ENCODE measurements at regions not wholly inside any gene's neighbourhood (a gene's known extent, or its start where the extent isn't known, plus 50 kb on each side); places are given as distances from the start of the nearest gene placed in this dataset.

GRCh38 chr6:95286874-95287273, 290.5 kb upstream of the MANEA start:
- no peak for FAIRE-seq
- TF ChIP-seq POLR2AphosphoS5 (IDR thresholded peaks at IDR 0.05; ENCODE audit: low read depth, low read length): no peak
- no peak for TF ChIP-seq POU2F2 (IDR thresholded peaks at IDR 0.05; ENCODE audit: low read depth, low read length)
- no peak for TF ChIP-seq PAX5 (IDR thresholded peaks at IDR 0.05; ENCODE audit: insufficient read depth, low read length, severe bottlenecking)
- TF ChIP-seq SPI1 (IDR thresholded peaks at IDR 0.05; ENCODE audit: low read depth, low read length): no peak
- TF ChIP-seq POLR2A (IDR thresholded peaks at IDR 0.05; ENCODE audit: low read depth, low read length): no peak
- TF ChIP-seq TAF1 (IDR thresholded peaks at IDR 0.05; ENCODE audit: low read depth, low read length): no peak
- no peak for DNase-seq (ENCODE audit: insufficient read length, low spot score)

- FAIRE-seq (no peak), DNase-seq (ENCODE audit: insufficient read length, low spot score) (no peak)
- TF ChIP-seq POU2F2 (IDR thresholded peaks at IDR 0.05; ENCODE audit: low read depth, low read length): no peak
- no peak for TF ChIP-seq POLR2AphosphoS5 (IDR thresholded peaks at IDR 0.05; ENCODE audit: low read depth, low read length)
- TF ChIP-seq PAX5 (IDR thresholded peaks at IDR 0.05; ENCODE audit: insufficient read depth, low read length, severe bottlenecking): no peak
- no peak for TF ChIP-seq SPI1 (IDR thresholded peaks at IDR 0.05; ENCODE audit: low read depth, low read length)
- TF ChIP-seq POLR2A (IDR thresholded peaks at IDR 0.05; ENCODE audit: low read depth, low read length): no peak
- no peak for TF ChIP-seq TAF1 (IDR thresholded peaks at IDR 0.05; ENCODE audit: low read depth, low read length)
Measured at GRCh38 chr6:95288251-95288650, 289.1 kb upstream of the MANEA start.

GRCh38 chr6:95292011-95292410, 285.3 kb upstream of the MANEA start:
- FAIRE-seq (no peak), DNase-seq (ENCODE audit: insufficient read length, low spot score) (no peak)
- no peak for TF ChIP-seq POLR2A (IDR thresholded peaks at IDR 0.05; ENCODE audit: low read depth, low read length)
- TF ChIP-seq TAF1 (IDR thresholded peaks at IDR 0.05; ENCODE audit: low read depth, low read length): no peak
- no peak for TF ChIP-seq SPI1 (IDR thresholded peaks at IDR 0.05; ENCODE audit: low read depth, low read length)
- TF ChIP-seq PAX5 (IDR thresholded peaks at IDR 0.05; ENCODE audit: insufficient read depth, low read length, severe bottlenecking): no peak
- no peak for TF ChIP-seq POU2F2 (IDR thresholded peaks at IDR 0.05; ENCODE audit: low read depth, low read length)
- no peak for TF ChIP-seq POLR2AphosphoS5 (IDR thresholded peaks at IDR 0.05; ENCODE audit: low read depth, low read length)

DNA sequence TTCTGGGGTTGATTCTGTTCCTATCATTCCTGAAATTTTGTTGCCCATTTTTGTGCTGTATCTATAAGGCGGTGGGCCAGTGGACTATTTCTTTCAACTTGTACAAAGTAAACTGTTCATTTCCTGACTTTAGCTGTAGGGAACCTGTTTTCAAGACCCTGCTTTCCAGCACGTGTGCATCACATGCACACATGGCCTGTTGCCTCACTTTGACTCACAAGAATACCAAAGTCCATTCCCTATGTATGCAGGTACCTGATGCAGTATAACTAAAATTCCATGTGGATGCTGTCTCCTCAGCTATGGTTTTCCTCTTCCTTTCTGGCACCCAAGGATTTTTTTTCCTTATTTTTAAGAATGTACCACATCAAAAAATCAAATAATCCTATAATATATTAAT, 284.1 kb upstream of the MANEA start:
- no peak for DNase-seq (ENCODE audit: insufficient read length, low spot score)
- no peak for FAIRE-seq
- TF ChIP-seq POLR2A (IDR thresholded peaks at IDR 0.05; ENCODE audit: low read depth, low read length) (no peak), POLR2AphosphoS5 (IDR thresholded peaks at IDR 0.05; ENCODE audit: low read depth, low read length) (no peak), TAF1 (IDR thresholded peaks at IDR 0.05; ENCODE audit: low read depth, low read length) (no peak), PAX5 (IDR thresholded peaks at IDR 0.05; ENCODE audit: insufficient read depth, low read length, severe bottlenecking) (no peak), POU2F2 (IDR thresholded peaks at IDR 0.05; ENCODE audit: low read depth, low read length) (no peak), SPI1 (IDR thresholded peaks at IDR 0.05; ENCODE audit: low read depth, low read length) (no peak)

- FAIRE-seq (no peak), DNase-seq (ENCODE audit: insufficient read length, low spot score) (no peak)
- TF ChIP-seq POLR2AphosphoS5 (IDR thresholded peaks at IDR 0.05; ENCODE audit: low read depth, low read length) (no peak), POLR2A (IDR thresholded peaks at IDR 0.05; ENCODE audit: low read depth, low read length) (no peak), PAX5 (IDR thresholded peaks at IDR 0.05; ENCODE audit: insufficient read depth, low read length, severe bottlenecking) (no peak), POU2F2 (IDR thresholded peaks at IDR 0.05; ENCODE audit: low read depth, low read length) (no peak), TAF1 (IDR thresholded peaks at IDR 0.05; ENCODE audit: low read depth, low read length) (no peak)
Measured at GRCh38 chr6:95294043-95294442, 283.3 kb upstream of the MANEA start.

DNA sequence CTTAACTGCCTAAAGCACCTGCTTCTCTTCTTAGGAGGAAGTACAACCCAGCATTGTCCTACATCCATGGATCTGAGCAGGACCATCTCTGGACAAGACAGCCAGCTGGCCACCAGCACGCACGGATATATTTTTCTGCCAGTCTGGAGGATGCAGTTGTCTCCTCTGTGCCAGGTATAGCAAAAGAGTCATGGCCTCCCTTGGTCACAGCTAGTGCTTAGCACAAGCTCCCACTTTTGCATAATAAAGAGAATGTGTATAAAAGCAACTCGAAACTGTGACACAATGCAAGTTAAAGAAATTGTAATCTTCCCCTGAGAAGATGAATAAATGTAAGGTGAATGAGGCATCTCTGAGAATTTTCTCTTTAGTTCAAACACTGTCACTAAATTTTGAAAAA, 267.8 kb upstream of the MANEA start:
- FAIRE-seq (no peak), DNase-seq (ENCODE audit: insufficient read length, low spot score) (no peak)
- no peak for TF ChIP-seq PAX5 (IDR thresholded peaks at IDR 0.05; ENCODE audit: insufficient read depth, low read length, severe bottlenecking)
- TF ChIP-seq SPI1 (IDR thresholded peaks at IDR 0.05; ENCODE audit: low read depth, low read length): no peak
- TF ChIP-seq TAF1 (IDR thresholded peaks at IDR 0.05; ENCODE audit: low read depth, low read length): no peak
- TF ChIP-seq POLR2AphosphoS5 (IDR thresholded peaks at IDR 0.05; ENCODE audit: low read depth, low read length): no peak
- TF ChIP-seq POU2F2 (IDR thresholded peaks at IDR 0.05; ENCODE audit: low read depth, low read length): no peak
- TF ChIP-seq POLR2A (IDR thresholded peaks at IDR 0.05; ENCODE audit: low read depth, low read length): no peak

DNA sequence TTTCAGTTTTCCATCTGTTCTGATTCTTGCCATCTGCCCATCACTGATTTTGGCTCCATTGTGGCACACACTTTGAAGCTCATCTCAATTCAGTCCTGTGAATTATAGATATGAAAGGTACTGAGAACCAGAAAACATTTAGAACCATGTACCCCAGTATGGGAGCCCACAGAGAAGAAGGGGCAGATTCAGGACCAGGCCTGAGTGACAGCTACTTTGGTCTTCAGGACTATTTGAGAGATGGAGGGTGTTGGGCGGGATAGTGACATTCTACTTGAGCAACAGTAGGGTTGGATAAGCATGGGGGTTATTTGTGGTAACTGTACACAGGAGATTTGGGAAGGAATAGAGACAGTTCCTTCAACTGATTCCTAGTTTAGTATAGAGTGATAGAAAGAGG, 259.2 kb upstream of the MANEA start:
- no peak for TF ChIP-seq PAX5 (IDR thresholded peaks at IDR 0.05; ENCODE audit: insufficient read depth, low read length, severe bottlenecking)
- TF ChIP-seq POLR2A (IDR thresholded peaks at IDR 0.05; ENCODE audit: low read depth, low read length): no peak
- no peak for TF ChIP-seq TAF1 (IDR thresholded peaks at IDR 0.05; ENCODE audit: low read depth, low read length)
- TF ChIP-seq POU2F2 (IDR thresholded peaks at IDR 0.05; ENCODE audit: low read depth, low read length): no peak
- TF ChIP-seq SPI1 (IDR thresholded peaks at IDR 0.05; ENCODE audit: low read depth, low read length): no peak
- no peak for TF ChIP-seq POLR2AphosphoS5 (IDR thresholded peaks at IDR 0.05; ENCODE audit: low read depth, low read length)
- no peak for DNase-seq (ENCODE audit: insufficient read length, low spot score)
- no peak for FAIRE-seq

DNA sequence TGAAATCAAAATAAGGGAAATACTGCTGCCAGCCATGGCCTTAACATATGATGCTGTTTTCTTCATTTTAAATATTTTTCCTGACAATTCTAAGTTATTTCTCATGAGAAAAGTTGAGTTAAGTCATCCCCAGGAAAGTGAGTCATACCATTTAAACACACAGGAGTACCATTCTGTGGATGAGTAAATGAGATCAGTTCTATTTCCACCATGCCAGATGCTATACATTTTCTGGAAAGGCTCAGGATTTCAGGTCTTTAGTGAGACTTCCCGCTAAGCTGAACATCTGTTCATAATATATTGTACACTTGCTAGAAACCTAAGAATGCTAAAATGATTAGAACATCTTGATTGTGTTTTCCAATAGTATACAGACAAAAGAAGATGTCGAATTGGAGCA, 256.2 kb upstream of the MANEA start:
- DNase-seq (ENCODE audit: insufficient read length, low spot score) (no peak), FAIRE-seq (no peak)
- no peak for TF ChIP-seq PAX5 (IDR thresholded peaks at IDR 0.05; ENCODE audit: insufficient read depth, low read length, severe bottlenecking)
- TF ChIP-seq SPI1 (IDR thresholded peaks at IDR 0.05; ENCODE audit: low read depth, low read length): no peak
- TF ChIP-seq TAF1 (IDR thresholded peaks at IDR 0.05; ENCODE audit: low read depth, low read length): no peak
- TF ChIP-seq POLR2A (IDR thresholded peaks at IDR 0.05; ENCODE audit: low read depth, low read length): no peak
- TF ChIP-seq POU2F2 (IDR thresholded peaks at IDR 0.05; ENCODE audit: low read depth, low read length): no peak
- TF ChIP-seq POLR2AphosphoS5 (IDR thresholded peaks at IDR 0.05; ENCODE audit: low read depth, low read length): no peak

DNA sequence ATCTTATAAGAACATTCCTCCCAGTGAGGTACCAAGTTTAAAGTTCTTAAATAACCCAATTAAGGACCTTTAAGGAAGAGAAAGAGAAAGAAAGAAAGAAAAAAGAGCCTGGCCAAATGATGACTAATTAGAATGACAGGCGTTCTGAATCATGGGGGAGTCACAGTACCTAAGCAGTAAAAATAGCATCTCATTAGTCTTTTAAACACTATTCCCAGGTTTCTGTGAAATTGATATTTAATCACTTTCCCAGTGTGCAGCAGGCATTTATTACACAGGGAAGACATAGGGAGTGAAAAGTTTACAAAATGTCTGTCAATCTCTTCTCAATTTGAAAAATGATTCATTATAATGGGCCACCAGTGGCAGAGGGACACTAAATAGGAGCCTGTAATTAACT, 251.4 kb upstream of the MANEA start:
- TF ChIP-seq PAX5 (IDR thresholded peaks at IDR 0.05; ENCODE audit: insufficient read depth, low read length, severe bottlenecking): no peak
- no peak for TF ChIP-seq TAF1 (IDR thresholded peaks at IDR 0.05; ENCODE audit: low read depth, low read length)
- no peak for TF ChIP-seq POU2F2 (IDR thresholded peaks at IDR 0.05; ENCODE audit: low read depth, low read length)
- no peak for TF ChIP-seq POLR2A (IDR thresholded peaks at IDR 0.05; ENCODE audit: low read depth, low read length)
- TF ChIP-seq POLR2AphosphoS5 (IDR thresholded peaks at IDR 0.05; ENCODE audit: low read depth, low read length): no peak
- no peak for TF ChIP-seq SPI1 (IDR thresholded peaks at IDR 0.05; ENCODE audit: low read depth, low read length)
- DNase-seq (ENCODE audit: insufficient read length, low spot score) (no peak), FAIRE-seq (no peak)

DNA sequence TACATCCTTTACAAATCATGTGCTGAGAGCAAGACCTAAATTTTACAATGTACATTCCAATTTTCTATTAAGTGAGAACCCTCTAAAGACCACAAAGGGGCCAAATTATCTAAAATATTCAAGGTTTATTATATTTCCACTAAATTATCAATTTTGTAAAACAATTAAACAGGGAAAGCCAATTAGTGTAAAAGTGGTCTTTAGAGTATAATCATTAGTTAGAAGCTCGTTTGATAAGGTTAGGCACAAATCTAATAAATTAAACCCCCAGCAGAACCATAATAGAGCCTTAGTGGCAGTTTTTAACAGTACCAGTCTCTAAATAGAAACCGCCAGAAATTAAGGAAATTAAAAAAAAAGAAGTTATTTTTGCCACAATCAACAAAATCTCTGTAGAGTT, 249.1 kb upstream of the MANEA start:
- TF ChIP-seq POLR2AphosphoS5 (IDR thresholded peaks at IDR 0.05; ENCODE audit: low read depth, low read length) (no peak), TAF1 (IDR thresholded peaks at IDR 0.05; ENCODE audit: low read depth, low read length) (no peak), POLR2A (IDR thresholded peaks at IDR 0.05; ENCODE audit: low read depth, low read length) (no peak), SPI1 (IDR thresholded peaks at IDR 0.05; ENCODE audit: low read depth, low read length) (no peak), POU2F2 (IDR thresholded peaks at IDR 0.05; ENCODE audit: low read depth, low read length) (no peak), PAX5 (IDR thresholded peaks at IDR 0.05; ENCODE audit: insufficient read depth, low read length, severe bottlenecking) (no peak)
- no peak for FAIRE-seq
- DNase-seq (ENCODE audit: insufficient read length, low spot score): no peak

Measured in GM12891 (cell line).